DMS153 treated with DMSO at 0.1 percent for 48 hours (cell line): ENCODE measurements at regions not wholly inside any gene's neighbourhood (a gene's known extent, or its start where the extent isn't known, plus 50 kb on each side); places are given as distances from the start of the nearest gene placed in this dataset.

Experiments used
- DNase-seq: peaks from one replicate; lab custom pipeline; 2025; ENCODE audit not compliant: unreplicated experiment; lab: John Stamatoyannopoulos, UW

DNA sequence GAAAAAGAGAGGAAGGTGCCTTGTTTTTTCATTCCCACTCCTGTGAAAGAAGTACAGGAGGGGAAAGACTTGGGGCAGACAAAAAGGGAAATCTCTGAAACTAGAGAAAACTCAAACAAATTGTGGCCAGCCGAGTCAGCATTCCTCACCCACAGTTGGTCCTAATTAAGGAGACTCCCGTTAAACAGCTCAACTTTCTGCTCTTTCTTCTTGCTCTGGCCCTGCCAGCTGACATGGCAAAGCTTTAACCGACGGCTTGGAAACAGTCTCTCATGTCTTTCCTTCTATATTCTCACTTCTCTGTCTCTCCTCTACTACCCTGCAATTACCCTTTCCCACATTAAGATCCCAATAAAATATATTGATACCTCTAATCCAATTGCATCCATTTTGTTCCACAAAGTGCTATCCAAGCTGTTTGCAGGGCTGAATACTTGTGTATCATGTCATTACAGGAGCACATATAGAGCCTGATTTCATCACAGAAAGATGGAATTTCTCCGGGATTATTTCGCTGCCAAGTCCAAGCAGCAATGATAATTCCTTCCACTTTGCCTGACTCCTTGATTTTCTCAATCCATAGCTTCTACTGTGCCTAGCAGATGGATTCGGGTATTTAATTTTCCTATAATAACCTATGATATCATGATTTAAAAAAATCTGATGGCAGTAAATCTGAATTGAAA lies 65.4 kb upstream of the IPO9 start:
- DNase-seq: no peak

DNA sequence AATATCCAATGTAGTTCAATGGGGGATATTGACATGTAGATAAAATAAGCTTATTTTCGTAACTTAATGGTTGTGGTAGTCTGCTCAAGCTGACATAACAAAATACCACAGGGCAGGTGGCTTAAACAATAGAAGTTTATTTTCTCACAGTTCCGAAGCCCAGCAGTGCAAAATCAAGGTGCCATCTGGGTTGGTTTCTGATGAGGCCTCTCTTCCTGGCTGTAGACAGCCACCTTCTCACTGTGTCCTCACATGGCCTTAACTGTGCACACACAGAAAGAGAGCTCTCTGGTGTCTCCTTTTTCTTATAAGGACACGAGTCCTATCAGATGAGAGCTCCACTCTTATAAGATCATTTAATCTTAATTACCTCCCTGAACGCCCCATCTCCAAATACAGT lies 64.8 kb upstream of the IPO9 start:
- no peak for DNase-seq

DNA sequence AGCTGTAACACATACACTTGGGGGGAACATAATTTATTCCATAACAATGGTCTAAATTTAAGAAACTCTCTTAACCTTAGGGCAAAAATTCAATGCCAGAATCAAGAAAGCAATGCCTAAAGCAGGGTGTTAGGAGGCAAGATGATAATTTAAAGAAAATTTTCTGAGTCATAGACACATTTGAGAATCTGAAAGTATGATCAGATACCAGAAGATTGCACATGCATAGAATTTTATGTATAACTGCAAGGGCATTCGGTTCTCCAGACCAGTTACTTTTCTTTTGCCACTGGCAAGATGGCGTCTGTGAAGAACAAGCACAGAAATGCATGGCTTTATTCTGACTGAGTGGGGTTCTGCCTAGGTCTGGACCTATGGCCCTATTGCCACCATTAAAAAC lies 64.4 kb upstream of the IPO9 start:
- no peak for DNase-seq

DNA sequence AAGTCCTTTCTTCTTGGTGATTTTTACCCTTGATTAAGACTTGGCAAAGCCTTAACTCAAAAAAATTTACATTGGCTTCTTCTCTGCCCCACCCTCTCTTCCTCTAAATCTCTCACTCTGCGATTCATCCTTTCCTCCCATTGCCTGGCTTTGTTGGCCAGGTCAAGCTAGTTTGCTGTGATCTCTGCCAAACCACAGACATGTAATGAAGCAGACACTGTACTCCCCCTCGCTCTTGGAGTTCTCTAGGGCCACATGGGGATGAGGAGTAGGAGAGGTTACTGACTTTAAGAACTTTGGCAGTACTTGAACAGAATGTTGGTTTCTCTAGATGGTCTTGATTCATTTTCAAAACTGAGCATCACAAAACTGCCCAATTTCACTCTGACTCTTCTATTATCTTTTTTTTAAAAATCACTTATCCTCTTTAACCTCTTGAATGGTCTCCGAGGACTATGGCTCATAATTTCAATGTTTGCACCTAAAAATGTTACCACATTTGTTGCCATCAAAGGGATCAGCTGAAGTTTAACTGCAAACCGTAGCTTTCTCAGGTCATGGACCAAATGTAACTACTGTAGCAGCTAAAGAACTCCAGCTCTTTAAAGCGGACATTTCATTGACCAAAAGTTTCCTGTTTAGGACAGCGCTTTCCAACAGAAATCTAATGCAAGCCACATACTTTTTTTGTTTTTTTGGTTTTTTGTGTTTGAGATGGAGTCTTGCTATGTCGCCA lies 62.7 kb upstream of the IPO9 start:
- DNase-seq: no peak

DNA sequence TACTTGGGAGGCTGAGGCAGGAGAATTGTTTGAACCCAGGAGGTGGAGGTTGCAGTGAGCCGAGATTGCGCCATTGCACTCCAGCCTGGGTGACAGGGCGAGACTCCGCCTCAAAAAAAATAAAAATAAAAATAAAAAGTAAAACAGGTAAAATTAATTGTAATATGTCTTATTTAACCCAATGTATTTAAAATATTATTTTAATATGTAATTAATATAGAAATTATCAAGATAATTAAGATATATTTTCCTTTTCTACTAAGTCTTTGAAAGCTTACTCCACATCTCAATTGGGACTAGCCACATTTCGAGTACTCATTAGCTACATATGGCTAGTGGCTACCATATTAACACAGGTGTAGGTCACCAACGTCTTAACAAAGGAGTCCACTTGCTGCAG lies 61.6 kb upstream of the IPO9 start:
- DNase-seq: no peak

DNA sequence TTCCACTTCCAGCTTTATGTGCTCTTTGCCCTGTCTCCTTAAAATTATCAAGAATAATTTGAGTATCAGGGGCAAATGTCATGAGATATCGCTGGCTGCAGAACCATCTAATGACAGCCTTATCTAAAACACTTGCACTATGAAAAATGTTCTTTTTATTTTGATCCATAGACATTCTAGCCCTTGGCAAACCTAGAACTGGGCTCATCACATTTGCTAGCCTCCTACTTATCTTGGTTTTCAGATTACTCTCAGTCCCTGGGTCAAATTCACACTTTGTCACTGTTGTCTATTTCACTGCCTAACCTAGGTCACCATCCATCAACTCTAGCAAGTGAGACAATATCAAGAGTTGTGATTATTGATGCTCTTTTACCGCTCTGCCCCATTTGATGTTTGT lies 59.9 kb upstream of the IPO9 start:
- DNase-seq: no peak

DNA sequence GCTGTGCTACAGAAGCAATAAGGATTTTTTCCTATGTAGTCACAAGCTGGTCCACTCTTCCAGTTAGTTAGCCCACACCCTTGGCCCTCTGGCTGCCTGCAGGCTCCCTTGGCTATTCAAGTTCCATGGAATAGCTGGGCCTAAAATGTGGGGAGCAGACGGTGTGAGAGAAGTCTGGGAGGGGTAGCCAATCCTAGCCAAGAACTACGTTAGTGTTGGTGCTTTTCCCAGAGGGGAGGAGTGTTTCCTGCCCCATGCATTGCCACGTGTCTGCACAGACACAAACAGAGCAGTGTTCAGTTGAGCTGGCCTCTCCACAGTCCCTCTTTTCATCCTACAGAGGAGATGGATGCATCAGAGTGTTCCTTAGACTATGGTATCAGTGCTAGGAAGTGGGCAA lies 59.0 kb upstream of the IPO9 start:
- DNase-seq: no peak

DNA sequence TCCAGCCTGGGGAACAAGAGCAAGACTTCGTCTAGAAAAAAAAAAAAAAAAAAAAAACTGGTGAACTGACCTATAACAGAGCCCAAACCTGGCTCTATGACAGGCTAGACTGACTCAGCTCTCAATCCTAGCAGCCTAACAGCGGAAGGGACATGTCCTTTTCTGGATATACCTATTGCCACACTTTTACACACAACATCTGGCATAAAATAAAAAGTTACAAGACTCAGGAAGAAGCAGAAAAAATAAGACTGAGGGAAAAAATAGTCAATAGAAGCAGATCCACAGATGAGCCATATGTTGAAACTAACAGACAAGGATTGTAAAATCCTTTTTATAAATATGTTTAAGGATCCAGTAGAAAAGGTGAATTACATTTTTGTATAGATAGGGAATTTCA lies 57.5 kb upstream of the IPO9 start:
- no peak for DNase-seq

DNA sequence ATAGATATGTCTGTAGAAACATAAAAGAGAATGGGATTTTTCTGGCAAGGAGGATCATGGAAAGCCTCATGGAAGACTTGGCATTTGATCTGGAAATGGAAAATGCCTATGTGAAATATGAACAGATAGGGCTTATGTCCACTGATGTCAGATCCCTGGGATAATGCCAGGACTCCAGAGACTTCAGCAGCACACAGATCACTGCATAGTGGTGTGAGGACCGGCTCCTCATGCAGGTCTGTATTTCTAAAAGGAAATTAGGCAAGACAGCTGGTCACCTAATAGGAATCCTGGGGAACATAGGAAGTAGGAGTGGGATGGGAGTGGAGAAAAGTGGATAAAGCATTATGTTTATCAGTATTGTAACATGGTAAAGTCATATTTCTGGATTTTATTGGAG lies 56.8 kb upstream of the IPO9 start:
- no peak for DNase-seq

DNA sequence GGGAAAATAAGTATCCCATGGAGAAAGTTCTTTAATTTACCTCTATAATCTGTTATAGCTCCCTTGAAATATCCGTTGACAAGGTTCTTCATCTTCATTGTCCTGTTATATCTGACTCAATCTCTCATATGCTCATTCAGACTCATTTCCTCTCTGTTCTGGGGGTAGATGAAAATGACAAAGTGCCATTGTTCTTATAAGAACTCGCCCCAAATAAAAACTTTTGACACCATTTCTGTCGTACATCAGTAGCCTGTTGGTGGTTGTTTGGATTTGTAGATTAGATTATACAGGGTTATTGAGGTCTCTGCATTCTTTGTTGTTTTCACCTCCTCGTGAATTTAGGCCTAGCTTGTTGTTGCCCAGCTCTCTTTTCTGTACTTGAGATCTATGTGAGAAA lies 55.2 kb upstream of the IPO9 start:
- DNase-seq: no peak

DNA sequence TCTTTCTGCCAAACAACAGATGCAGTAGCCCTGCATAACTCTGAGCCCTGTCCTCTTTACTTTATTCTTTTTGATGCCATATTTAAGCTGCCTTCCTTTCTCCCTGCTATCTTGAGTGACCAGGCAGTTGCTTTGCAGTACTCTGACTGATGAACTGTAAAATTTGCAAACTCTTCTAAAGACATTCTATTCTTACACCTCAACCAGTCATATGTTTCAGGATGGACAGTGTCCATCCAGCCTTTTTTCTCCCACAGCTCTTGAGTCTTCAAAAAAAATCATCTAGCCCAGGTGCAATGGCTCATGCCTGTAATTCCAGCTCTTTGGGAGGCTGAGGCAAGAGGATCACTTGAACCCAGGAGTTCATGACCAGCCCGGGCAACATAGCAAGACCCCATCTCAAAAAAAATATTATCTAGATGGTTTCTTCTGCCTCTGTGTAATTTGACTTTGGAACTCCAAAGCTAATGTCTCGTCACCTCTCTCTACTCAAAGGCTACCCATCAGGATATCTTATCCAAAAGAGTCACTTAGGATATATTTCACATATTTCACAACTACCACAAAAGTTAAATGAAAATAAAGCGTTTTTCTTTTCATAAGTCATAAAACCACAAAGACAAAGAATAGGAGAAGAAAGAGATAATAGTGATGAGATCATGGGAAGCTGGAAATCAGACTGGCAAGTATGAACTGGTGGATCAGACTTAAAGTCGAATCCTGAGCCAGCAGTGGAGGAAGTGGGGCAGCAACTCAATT lies 54.6 kb upstream of the IPO9 start:
- DNase-seq: no peak

DNA sequence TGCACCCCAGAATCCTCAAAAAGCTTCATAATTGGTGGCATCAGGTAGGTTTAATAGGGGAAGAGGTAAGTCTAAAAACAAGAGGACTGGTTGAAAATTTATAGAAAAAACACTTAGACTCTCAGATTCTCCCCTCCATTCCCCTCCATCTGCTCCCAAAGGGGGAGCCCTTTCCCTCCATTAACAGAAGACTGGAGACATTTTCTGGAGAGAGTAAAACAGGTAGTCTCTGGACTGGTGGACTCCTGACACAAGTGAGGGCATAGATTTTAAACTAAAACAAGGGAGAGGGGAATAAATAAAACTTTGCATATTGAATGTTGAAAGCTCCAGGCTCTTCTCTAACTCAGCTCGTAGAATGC lies 54.0 kb upstream of the IPO9 start:
- no peak for DNase-seq

DNA sequence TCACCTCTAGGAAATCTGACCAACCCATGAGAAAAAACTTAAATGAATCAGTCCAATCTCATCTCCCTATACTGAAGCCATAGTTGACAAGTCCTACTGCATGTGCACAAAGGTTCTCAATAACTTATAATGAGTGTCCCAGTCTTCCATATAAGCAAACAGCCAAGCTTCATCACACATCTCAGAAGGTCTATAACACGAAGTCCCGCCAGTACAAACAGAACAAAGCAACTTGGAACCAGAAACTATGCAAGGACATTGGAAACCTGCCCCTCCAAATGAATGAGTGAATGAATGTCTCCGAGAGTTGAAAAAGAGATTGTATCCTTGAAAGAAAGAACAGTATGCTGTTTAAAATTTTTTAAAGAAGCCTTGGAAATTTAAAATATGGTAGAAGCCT lies 53.6 kb upstream of the IPO9 start:
- no peak for DNase-seq

DNA sequence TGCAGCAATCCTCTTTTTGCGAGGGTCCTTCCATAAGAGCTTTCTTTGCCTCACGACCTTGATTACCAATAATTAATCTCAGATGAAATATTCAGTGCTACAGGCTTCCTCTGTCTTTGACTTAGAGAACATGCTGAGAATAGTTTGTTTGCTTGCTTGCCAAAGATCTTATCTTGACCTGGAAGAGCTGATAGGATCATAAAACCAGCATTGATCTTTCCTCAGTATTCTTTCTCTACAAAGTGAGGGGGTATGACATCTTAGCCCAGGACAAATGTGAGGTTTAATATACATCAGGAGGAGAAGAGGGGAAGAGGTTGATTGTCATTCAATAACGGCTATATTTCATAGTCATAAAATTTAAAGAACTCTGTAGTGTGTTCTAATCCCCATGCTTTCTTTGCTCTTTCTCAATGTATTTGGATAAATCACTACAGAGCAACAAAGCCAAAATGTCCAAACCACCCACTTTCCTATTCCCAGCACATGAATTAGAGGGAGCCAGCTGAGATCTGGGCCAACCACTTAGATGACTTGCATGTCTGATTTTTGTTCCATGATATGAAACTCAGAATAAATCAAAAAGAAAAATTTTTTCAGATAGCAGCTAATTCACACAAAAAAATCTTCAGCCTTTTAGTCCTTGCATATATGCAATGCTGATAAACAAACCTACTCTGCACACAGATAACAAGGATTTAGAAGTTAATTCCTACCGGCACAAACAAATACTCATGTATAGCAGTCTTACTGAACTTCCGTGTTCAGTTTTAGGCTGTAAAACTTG lies 50.5 kb upstream of the IPO9 start:
- no peak for DNase-seq
